ENCODE measurements at regions not wholly inside any gene's neighbourhood (a gene's known extent, or its start where the extent isn't known, plus 50 kb on each side); places are given as distances from the start of the nearest gene placed in this dataset.

DNA sequence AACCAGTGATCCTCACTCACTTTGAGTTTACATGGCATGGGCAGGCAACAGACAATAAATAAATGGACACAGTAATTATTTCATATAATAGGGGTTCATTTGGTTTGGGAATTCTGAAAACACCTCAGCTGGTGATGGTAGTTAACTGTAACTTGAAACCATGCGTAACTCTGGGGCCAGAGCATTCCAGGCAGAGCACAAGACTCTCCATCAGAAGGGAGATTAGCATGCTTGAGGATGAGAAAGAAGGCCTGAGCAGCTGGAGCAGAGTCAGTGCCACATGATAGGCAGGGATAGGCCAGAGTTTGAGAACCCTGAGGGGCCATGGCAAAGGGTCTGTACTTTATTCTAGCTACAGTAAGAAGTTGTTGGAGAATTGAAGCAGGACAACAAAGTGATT is 56.3 kb upstream of the CXCL8 start:
- WGBS, 2 donors: 0% methylated on average over 1 of the region's 1 CpG
- DNase-seq: no peak
- no peaks in the 10 kb centered on the region for H3K36me3 ChIP-seq
- no peak overlapping the region for H3K4me3 ChIP-seq
- H3K27me3 ChIP-seq: no peaks in the 10 kb centered on the region
- no peak for TF ChIP-seq POLR2A (IDR thresholded peaks at IDR 0.05)
- TF ChIP-seq, protein P1, sequence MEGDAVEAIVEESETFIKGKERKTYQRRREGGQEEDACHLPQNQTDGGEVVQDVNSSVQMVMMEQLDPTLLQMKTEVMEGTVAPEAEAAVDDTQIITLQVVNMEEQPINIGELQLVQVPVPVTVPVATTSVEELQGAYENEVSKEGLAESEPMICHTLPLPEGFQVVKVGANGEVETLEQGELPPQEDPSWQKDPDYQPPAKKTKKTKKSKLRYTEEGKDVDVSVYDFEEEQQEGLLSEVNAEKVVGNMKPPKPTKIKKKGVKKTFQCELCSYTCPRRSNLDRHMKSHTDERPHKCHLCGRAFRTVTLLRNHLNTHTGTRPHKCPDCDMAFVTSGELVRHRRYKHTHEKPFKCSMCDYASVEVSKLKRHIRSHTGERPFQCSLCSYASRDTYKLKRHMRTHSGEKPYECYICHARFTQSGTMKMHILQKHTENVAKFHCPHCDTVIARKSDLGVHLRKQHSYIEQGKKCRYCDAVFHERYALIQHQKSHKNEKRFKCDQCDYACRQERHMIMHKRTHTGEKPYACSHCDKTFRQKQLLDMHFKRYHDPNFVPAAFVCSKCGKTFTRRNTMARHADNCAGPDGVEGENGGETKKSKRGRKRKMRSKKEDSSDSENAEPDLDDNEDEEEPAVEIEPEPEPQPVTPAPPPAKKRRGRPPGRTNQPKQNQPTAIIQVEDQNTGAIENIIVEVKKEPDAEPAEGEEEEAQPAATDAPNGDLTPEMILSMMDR (IDR thresholded peaks at IDR 0.05): no peak
- H3K9me3 ChIP-seq: no peaks in the 10 kb centered on the region
- no peak overlapping the region for H3K27ac ChIP-seq
- H3K4me1 ChIP-seq: peaks cover 0 to 29% (median 6%) of the 10 kb centered on the region in 3 donors
- intact Hi-C loops (cut with DNase I): no loop called here

DNA sequence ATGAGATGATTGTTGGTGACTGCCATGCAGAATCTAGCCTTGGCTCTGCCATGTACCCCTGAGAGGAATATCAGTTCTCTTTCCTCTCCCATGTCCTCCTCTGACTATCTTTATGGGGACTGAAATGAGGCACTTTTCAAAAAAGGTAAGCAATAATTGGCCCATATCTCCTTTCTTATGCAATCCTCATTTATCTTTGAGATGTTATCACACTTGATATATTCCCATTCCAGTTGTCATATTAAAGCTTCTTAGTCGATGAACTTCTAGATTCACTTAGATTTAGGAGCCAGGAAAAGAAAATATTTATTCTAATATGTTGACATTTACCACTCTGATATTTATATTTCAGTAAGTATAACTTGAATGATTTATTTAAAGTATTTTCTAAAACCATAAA is 55.3 kb upstream of the CXCL8 start:
- WGBS, 2 donors: 35 to 67% methylated on average over 1 of the region's 1 CpG
- no peak for DNase-seq
- no peak overlapping the region for H3K4me3 ChIP-seq
- no peaks in the 10 kb centered on the region for H3K27me3 ChIP-seq
- no peaks in the 10 kb centered on the region for H3K9me3 ChIP-seq
- intact Hi-C loops (cut with DNase I): no loop called here
- no peak overlapping the region for H3K27ac ChIP-seq
- TF ChIP-seq POLR2A (IDR thresholded peaks at IDR 0.05): no peak
- TF ChIP-seq, protein P1 (IDR thresholded peaks at IDR 0.05): no peak
- H3K4me1 ChIP-seq: peaks cover 0 to 20% (median 0%) of the 10 kb centered on the region in 3 donors
- no peaks in the 10 kb centered on the region for H3K36me3 ChIP-seq

DNA sequence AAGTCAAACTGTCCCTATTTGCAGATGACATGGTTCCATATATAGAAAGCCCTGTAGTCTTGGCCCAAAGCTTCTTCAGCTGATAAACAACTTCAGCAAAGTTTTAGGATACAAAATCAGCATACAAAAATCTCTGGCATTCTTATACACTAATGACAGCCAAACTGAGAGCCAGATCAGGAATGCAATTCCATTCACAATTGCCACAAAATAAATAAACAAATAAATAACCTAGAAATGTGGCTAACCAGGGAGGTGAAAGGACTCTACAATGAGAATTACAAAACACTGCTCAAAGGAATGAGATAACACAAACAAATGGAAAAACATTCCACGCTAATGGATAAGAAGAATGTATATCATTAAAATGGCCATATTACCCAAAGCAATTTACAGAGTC is 52.9 kb upstream of the CXCL8 start:
- TF ChIP-seq, protein P1 (IDR thresholded peaks at IDR 0.05): no peak
- no peak for TF ChIP-seq POLR2A (IDR thresholded peaks at IDR 0.05)
- H3K27me3 ChIP-seq: no peaks in the 10 kb centered on the region
- intact Hi-C loops (cut with DNase I): no loop called here
- no peak overlapping the region for H3K4me3 ChIP-seq
- no peaks in the 10 kb centered on the region for H3K36me3 ChIP-seq
- H3K9me3 ChIP-seq: no peaks in the 10 kb centered on the region
- peaks cover 0 to 13% (median 0%) of the 10 kb centered on the region in 3 donors for H3K4me1 ChIP-seq
- WGBS, 2 donors: 92 to 96% methylated on average over 1 of the region's 1 CpG
- no peak for DNase-seq
- H3K27ac ChIP-seq: no peak overlapping the region

DNA sequence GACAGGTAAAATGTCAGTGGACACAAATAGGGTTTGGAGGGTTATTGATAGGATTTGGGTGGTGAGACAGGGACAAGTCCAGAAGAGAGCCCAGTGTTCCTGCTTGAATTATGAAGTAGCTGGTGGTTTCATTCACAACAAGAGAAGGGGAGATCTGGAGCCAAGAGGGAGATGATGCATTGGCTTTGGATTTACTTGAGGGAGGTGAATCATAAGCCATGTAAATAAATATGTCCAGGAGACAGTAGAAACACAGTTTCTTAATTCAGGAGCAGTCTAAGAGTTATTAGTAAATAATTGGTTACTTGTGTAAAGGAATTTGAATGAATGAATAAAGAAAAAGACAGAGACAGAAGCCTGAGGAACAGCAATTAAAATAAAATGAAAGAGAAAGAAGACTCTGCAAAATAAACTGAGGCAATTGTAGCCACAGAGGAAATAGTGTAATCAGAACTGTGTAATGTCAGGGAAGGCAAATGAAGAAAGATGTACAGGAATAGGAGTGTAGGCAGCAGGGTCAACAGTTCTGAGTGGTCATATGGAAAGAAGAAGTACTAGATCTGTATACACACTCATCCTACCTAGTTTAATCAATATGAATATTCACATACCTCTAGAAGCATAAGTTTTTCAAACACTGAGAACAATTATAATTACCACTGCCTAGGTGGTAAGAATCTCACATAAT is 50.2 kb upstream of the CXCL8 start:
- Histone ChIP-seq H3K27me3 (no peaks in the 10 kb centered on the region), H3K4me1 (no peaks in the 10 kb centered on the region), H3K4me3 (no peak overlapping the region), H3K9me3 (no peaks in the 10 kb centered on the region), H3K36me3 (no peaks in the 10 kb centered on the region), H3K27ac (no peak overlapping the region)
- no peak for DNase-seq
- no peak for TF ChIP-seq POLR2A (IDR thresholded peaks at IDR 0.05)
- TF ChIP-seq, protein P1 (IDR thresholded peaks at IDR 0.05): no peak
- intact Hi-C loops (cut with DNase I): no loop called here

Measured in esophagus squamous epithelium (tissue), 5 donors.